ENCODE measurements at regions not wholly inside any gene's neighbourhood (a gene's known extent, or its start where the extent isn't known, plus 50 kb on each side); places are given as distances from the start of the nearest gene placed in this dataset.
"Not testable (repeated sequence)": the region's sequence is repeated elsewhere in the genome, so short reads cannot be mapped to it uniquely, and the experiment has no call there.

- H3K36me3 ChIP-seq (ENCODE audit: low read depth, low read length) = no peaks in the 10 kb centered on the region
- ChIA-PET CTCF (no interaction called here), POLR2A (ENCODE audit: unreplicated experiment) (no interaction called here)
- no peaks in the 10 kb centered on the region for H4K20me1 ChIP-seq (ENCODE audit: low read length)
- ATAC-seq (no peak), DNase-seq (no peak)
- H3K9me2 ChIP-seq (replicated peaks; ENCODE audit: low read length) = no peaks in the 10 kb centered on the region
- H3K27me3 ChIP-seq (ENCODE audit: low read length) = no peaks in the 10 kb centered on the region; the same call in 1 of the 2 replicates
- no peak overlapping the region for H3K4me3 ChIP-seq (ENCODE audit: low read length)
- H3F3A ChIP-seq (ENCODE audit: low read length, unreplicated experiment) = no peaks in the 10 kb centered on the region
- no peak overlapping the region for H3K9ac ChIP-seq (ENCODE audit: low read length)
- no TSS peak for BruUV-seq (replicated peaks)
- H3K27ac ChIP-seq (ENCODE audit: low read length) = no peak overlapping the region
- no peaks in the 10 kb centered on the region for H3K9me3 ChIP-seq (ENCODE audit: low read length)
- intact Hi-C loops (cut with micrococcal nuclease) = no loop called here
- no peaks in the 10 kb centered on the region for H3K4me1 ChIP-seq (ENCODE audit: insufficient read depth, low read length)
- no peak overlapping the region for H2AFZ ChIP-seq (ENCODE audit: low read length)
- TF ChIP-seq EZH2 (IDR thresholded peaks at IDR 0.05; ENCODE audit: low read length, unreplicated experiment) (no peak), EZH2phosphoT487 (IDR thresholded peaks at IDR 0.05; ENCODE audit: borderline replicate concordance, low read length) (no peak)
- TF ChIP-seq, protein P1, sequence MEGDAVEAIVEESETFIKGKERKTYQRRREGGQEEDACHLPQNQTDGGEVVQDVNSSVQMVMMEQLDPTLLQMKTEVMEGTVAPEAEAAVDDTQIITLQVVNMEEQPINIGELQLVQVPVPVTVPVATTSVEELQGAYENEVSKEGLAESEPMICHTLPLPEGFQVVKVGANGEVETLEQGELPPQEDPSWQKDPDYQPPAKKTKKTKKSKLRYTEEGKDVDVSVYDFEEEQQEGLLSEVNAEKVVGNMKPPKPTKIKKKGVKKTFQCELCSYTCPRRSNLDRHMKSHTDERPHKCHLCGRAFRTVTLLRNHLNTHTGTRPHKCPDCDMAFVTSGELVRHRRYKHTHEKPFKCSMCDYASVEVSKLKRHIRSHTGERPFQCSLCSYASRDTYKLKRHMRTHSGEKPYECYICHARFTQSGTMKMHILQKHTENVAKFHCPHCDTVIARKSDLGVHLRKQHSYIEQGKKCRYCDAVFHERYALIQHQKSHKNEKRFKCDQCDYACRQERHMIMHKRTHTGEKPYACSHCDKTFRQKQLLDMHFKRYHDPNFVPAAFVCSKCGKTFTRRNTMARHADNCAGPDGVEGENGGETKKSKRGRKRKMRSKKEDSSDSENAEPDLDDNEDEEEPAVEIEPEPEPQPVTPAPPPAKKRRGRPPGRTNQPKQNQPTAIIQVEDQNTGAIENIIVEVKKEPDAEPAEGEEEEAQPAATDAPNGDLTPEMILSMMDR (conservative IDR thresholded peaks at IDR 0.05; ENCODE audit: low read depth, low read length) = no peak
- H3K79me2 ChIP-seq (ENCODE audit: low read length) = no peaks in the 10 kb centered on the region
- no peak overlapping the region for H3K4me2 ChIP-seq (ENCODE audit: low read length)
Measured at GRCh38 chr16:79985606-79986005, 385.1 kb upstream of the MAF start.

DNA sequence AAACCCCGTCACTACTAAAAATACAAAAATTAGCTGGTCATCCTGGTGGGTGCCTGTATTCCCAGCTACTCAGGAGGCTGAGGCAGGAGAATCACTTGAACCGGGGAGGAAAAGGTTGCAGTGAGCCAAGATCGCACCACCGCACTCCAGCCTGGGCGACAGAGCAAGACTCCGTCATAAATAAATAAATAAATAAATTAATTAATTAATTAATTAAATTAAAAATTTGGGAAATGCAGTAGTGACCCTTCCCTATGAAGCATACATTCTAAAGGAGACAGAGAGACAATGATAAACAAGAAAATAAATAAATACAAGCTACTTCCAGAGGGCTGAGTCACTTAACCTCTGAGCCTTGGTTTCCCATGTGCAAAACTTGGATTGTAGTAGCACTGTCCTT lies 383.6 kb upstream of the MAF start:
- BruUV-seq (replicated peaks); H3K79me2 ChIP-seq (ENCODE audit: low read length); intact Hi-C loops (cut with micrococcal nuclease): not testable (repeated sequence)

GRCh38 chr16:79982862-79983261 lies 382.3 kb upstream of the MAF start:
- H3K9me3 ChIP-seq (ENCODE audit: low read length) = no peaks in the 10 kb centered on the region
- H3K4me2 ChIP-seq (ENCODE audit: low read length) = no peak overlapping the region
- no peak overlapping the region for H3K9ac ChIP-seq (ENCODE audit: low read length)
- no peaks in the 10 kb centered on the region; the same call in 1 of the 2 replicates for H3K27me3 ChIP-seq (ENCODE audit: low read length)
- no TSS peak for BruUV-seq (replicated peaks)
- H4K20me1 ChIP-seq (ENCODE audit: low read length) = no peaks in the 10 kb centered on the region
- no peak overlapping the region for H3K27ac ChIP-seq (ENCODE audit: low read length)
- CTCF ChIA-PET = no interaction called here
- no peak overlapping the region for H3K4me3 ChIP-seq (ENCODE audit: low read length)
- H3F3A ChIP-seq (ENCODE audit: low read length, unreplicated experiment) = no peaks in the 10 kb centered on the region
- TF ChIP-seq EZH2phosphoT487 (IDR thresholded peaks at IDR 0.05; ENCODE audit: borderline replicate concordance, low read length) = no peak
- TF ChIP-seq, protein P1 (conservative IDR thresholded peaks at IDR 0.05; ENCODE audit: low read depth, low read length) = no peak
- no peak for TF ChIP-seq EZH2 (IDR thresholded peaks at IDR 0.05; ENCODE audit: low read length, unreplicated experiment)
- no peaks in the 10 kb centered on the region for H3K9me2 ChIP-seq (replicated peaks; ENCODE audit: low read length)
- intact Hi-C loops (cut with micrococcal nuclease) = no loop called here
- POLR2A ChIA-PET (ENCODE audit: unreplicated experiment) = no interaction called here
- no peaks in the 10 kb centered on the region for H3K79me2 ChIP-seq (ENCODE audit: low read length)
- no peak for DNase-seq
- no peaks in the 10 kb centered on the region for H3K36me3 ChIP-seq (ENCODE audit: low read depth, low read length)
- ATAC-seq = no peak
- no peak overlapping the region for H2AFZ ChIP-seq (ENCODE audit: low read length)
- no peaks in the 10 kb centered on the region for H3K4me1 ChIP-seq (ENCODE audit: insufficient read depth, low read length)

More for the DNA sequence above, 383.6 kb upstream of the MAF start:
- ATAC-seq; H3K9me2 ChIP-seq (replicated peaks; ENCODE audit: low read length); POLR2A ChIA-PET (ENCODE audit: unreplicated experiment); H2AFZ ChIP-seq (ENCODE audit: low read length); H3K4me2 ChIP-seq (ENCODE audit: low read length); CTCF ChIA-PET; H3K4me3 ChIP-seq (ENCODE audit: low read length); H3K9ac ChIP-seq (ENCODE audit: low read length); H4K20me1 ChIP-seq (ENCODE audit: low read length); H3K9me3 ChIP-seq (ENCODE audit: low read length); DNase-seq; H3K4me1 ChIP-seq (ENCODE audit: insufficient read depth, low read length); H3F3A ChIP-seq (ENCODE audit: low read length, unreplicated experiment); H3K36me3 ChIP-seq (ENCODE audit: low read depth, low read length); H3K27ac ChIP-seq (ENCODE audit: low read length); H3K27me3 ChIP-seq (ENCODE audit: low read length): not testable (repeated sequence)

All from PC-3 (cell line).